Activated CD4-positive, alpha-beta T cell treated with anti-CD3 and anti-CD28 coated beads, Interleukin-2, amount 50 U/mL, for 1 hour (primary cell): ENCODE measurements at regions not wholly inside any gene's neighbourhood (a gene's known extent, or its start where the extent isn't known, plus 50 kb on each side); places are given as distances from the start of the nearest gene placed in this dataset.

ENCODE experiments used
- DNase-seq: peaks from one replicate; pipeline ENCODE4 v3.0.0-alpha.2; 2020

- DNase-seq, result no peak
Measured at GRCh38 chr16:51641191-51641765, 490.2 kb upstream of the SALL1 start.

- no peak for DNase-seq
Measured at GRCh38 chr16:51640196-51640595, 489.1 kb upstream of the SALL1 start.

DNA sequence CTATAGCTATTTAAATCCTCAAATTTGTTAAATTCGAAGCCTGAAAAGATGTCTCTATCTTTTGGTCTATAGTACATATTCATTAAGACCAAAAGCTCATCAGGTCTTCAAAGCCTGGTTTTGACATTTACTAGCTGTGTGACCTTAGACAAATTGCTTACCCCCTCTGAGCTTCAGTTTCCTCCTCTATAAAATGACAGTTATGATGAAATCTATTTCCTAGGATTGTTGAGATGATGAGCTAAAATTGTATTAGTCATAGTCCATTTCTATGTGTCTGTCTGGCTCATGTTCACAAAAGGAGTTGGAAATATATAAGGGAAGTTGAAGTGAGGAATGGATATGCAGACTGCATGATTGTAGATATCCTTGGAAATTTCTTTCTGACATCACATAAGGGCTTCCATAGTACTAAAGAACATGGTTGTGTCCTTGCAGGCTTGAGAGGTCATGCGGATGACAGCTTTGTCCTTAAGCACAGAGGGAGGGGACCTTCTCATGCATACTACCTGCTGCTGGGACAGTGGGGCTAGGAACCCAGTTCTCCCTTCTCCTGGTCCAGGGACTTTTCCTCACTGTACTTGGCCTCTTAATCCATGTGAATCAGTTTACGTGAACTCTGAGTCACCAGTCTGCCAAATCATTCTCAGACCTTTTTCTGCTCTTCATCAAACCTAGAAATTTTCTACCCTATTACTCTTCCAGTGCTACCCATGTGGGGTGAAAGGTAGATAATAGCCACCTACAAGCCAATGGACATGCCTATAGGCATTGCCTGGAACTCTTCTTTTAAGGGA is 487.5 kb upstream of the SALL1 start:
- no peak for DNase-seq

GRCh38 chr16:51637770-51638094 is 486.7 kb upstream of the SALL1 start:
- DNase-seq, result no peak

GRCh38 chr16:51636920-51637769 is 486.1 kb upstream of the SALL1 start:
- no peak for DNase-seq

- DNase-seq, result no peak
Measured at GRCh38 chr16:51635181-51635580, 484.1 kb upstream of the SALL1 start.

DNA sequence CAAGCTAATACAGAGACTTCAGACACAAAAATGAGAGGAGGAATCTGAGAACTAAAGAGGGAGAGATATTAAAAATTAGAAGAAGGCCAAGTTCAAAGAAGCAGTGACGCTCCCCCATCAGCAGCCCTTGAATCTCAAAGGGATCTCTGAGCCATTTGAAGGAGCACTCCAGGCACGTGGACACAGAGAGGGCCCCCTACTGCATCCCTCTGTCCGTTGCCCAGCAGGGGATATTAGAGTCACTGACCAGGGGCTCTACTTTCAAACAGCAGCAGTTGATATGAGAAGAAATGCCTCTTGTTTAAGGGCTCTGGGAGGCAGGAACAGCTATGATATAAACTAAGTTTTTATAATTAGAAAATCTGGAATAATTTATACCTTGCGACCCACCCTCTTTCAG is 479.0 kb upstream of the SALL1 start:
- DNase-seq, result no peak

GRCh38 chr16:51629576-51629975 is 478.5 kb upstream of the SALL1 start:
- no peak for DNase-seq

DNA sequence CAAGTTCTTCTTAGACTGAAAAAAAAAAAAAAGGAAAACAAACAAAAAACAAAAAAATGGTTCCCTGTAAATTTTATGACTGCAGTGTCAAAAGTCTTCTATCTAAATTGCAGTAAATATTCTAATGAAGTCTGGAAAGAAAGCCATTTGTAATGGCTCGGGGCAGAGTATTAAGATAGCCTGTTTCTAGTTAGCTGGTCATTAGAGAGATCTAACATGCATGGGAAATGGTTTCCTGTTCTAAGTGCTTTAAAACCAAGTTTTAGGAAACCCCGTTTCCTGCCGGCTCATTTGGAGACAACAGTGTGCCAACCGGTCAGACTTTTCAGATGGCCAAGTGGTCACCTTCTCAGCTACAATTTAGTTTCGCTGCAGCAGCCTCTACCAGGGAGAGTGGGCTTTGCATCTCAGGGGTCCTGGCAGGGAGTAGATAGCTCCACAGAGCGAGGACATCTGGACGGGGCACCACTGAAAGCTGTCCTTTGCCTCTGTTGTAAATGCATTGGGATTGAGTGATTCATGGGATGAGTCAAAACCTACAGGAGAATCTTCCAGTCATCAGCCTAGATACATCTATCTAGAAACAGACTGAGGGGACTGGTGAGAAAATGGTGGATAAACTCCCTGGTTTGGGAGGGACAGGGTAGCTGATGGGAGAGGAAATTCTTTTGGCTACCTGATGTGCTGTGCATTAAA is 473.2 kb upstream of the SALL1 start:
- DNase-seq, result no peak

- DNase-seq, result no peak
Measured at GRCh38 chr16:51621610-51622009, 470.5 kb upstream of the SALL1 start.

DNA sequence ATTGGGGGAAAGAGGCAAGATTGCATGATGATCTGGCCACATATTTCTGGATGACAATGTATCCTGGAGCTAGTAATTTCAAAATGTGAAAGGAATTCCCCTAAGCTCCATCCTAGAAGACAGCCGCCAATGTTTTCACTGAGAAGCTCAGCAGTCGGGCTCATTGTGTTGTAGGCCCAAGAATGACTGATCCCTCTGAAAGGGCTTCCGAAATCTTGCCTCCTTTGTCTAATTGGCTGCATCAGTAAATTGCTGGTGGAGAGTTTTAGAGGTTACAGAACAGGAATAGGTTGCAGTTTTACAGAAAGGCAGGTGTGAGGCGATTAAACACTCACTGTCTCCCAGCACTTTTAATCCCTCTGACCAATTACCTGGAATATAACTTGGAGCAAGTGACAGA is 464.1 kb upstream of the SALL1 start:
- no peak for DNase-seq

- no peak for DNase-seq
Measured at GRCh38 chr16:51607201-51607651, 456.2 kb upstream of the SALL1 start.

DNA sequence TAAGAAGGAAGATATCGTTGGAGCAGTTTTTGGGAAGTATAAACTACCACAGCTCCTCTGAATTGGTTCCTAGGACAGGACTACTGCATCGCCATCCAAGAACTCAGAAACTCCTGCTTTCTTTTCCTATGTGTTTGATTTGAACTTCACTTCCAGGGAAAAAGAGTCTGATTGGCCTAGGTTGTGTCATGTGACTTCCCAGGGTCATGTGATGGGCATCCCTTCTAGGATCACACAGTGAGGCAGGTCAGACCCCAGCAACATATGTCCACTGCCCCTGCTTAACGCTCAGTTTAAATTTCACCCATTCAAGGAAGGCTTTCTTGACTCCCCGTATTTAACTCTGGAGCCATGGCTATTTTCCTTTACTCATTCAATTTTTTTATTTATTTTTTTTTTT is 445.2 kb upstream of the SALL1 start:
- DNase-seq, result no peak

GRCh38 chr16:51592535-51593300 is 441.6 kb upstream of the SALL1 start:
- no peak for DNase-seq

GRCh38 chr16:51592001-51592501 is 441.0 kb upstream of the SALL1 start:
- DNase-seq, result no peak

DNA sequence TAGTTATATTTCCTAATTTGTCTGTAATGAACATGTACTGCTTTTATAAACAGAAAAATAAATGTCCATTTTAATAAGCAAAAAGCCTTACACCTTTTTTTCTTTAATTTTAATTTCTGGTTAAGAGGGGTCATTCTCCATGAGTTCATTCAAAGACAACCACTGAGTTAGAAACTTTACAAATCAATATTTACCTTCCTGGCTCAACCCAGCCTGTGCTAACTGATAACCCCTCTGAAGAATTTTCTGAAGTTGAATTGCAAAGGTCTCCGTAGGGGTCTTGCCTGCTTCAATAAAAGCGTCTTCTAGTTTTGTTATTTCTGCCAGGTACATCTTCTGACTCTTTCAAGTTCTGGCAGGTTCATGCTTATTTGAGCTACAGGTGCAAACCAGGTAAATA is 440.4 kb upstream of the SALL1 start:
- no peak for DNase-seq

DNA sequence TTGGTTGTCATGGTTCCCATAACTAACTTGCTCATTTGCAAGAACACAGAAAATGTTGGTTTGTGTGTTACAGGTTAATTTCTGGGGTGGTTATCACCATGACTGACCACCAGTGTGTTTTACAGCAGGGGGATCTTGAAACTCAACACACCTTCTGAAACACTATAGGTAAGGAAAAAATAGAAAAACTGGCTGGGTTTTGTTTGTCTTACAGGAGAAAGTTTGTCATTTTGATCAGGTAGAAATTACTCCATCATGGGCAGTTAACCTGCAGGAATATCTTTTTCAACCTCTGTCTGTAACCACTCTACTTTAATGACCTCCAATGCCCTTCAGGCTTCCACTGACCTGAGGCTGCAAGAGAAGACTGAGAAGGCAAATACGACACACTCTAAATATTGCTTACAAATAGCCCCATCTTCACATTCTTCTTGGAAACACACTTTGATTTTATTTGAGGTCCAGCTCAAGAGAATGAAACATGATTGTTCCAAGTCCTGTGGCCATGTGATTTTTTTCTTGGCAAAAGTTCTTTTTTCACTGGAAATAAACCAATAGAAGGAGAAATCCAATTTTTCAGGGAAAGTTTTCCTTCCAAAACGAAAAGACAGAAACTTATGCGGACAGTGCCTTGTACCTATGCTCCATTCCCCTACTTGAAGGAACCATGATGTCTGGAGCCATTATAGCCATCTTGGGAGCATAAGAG is 428.7 kb upstream of the SALL1 start:
- no peak for DNase-seq

GRCh38 chr16:51577621-51578303 is 426.7 kb upstream of the SALL1 start:
- no peak for DNase-seq

- no peak for DNase-seq
Measured at GRCh38 chr16:51576498-51577195, 425.6 kb upstream of the SALL1 start.

DNA sequence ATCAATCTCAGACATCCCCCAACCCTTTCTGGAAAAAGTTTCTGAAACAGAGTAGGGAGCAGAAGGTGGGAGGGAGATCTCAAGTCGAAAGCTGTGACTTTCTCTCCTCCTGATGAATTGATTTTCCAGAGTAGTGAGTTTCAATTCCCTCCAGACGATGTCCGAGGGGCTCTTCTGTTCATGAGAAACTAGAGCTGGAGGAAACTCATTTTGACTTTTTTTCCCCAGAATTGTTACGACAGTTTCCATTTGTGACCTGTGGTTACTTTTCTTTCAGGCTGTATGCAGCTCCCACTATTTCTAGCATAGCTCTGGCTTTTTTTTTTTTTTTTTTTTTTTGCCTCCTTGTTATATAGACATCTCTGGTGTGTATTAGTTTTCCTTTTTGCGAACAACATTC is 422.1 kb upstream of the SALL1 start:
- DNase-seq, result no peak
